ENCODE measurements at regions not wholly inside any gene's neighbourhood (a gene's known extent, or its start where the extent isn't known, plus 50 kb on each side); places are given as distances from the start of the nearest gene placed in this dataset.

DNA sequence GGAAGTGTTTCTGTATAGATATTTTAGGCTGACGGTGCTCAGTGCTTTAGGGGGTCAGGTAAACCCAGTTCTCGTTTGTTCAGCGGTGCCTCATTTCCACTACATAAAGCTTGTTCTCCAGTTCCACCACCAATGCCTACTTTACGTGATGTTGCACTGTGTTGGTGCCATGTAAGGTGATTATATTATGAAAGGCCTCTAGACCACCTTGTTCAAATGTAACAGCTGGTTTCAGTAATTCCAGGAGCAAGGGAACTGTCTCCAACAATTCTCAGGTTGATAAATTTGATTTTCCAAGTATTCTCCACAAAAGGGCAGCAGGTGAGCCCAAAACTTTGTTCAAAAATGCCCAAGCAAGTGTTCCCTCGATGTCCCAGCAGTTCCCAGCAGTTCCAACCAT is 83.7 kb upstream of the SEPTIN5 start:
- H3K4me3 ChIP-seq (ENCODE audit: low read depth, low read length), result no peak overlapping the region
- no peak for DNase-seq (ENCODE audit: low read depth)
- TF ChIP-seq, protein P1, sequence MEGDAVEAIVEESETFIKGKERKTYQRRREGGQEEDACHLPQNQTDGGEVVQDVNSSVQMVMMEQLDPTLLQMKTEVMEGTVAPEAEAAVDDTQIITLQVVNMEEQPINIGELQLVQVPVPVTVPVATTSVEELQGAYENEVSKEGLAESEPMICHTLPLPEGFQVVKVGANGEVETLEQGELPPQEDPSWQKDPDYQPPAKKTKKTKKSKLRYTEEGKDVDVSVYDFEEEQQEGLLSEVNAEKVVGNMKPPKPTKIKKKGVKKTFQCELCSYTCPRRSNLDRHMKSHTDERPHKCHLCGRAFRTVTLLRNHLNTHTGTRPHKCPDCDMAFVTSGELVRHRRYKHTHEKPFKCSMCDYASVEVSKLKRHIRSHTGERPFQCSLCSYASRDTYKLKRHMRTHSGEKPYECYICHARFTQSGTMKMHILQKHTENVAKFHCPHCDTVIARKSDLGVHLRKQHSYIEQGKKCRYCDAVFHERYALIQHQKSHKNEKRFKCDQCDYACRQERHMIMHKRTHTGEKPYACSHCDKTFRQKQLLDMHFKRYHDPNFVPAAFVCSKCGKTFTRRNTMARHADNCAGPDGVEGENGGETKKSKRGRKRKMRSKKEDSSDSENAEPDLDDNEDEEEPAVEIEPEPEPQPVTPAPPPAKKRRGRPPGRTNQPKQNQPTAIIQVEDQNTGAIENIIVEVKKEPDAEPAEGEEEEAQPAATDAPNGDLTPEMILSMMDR (conservative IDR thresholded peaks at IDR 0.05; ENCODE audit: low read depth, low read length), result no peak

DNA sequence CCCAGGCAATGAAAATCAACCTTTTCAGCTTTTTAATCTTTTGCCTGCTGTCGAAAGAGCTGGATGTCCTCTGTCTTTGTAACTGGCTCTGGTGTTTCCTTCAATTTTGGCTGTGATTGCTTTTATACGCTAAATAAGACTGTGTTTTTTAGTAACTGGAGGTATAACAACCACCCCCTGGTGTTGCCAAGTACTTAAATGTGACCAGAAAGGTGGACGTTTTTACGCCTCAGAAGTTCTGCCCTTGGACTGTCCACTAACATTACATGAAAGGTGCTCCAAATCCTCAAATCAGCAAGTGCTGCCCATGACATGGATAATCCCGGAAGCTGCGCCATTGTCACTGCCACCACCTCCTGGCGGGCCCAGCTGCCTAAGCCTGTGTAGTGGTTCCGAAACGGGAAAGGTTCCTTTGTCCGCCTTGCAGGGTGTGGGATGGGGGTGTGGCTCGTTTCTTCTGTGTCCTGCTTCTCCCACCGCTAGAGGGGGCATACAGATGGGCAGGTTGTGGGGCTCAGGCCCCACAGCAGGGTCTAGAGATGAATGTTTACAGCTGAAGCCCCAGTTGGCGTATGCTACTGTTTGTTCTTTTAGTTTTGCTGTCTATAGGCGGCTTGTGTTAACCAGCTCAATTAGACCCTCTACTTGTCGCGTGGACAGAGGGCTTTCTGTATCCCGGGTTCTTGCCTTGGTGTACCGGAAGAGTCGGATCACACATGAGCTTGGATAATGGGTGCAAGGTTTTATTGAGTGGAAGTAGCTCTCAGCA is 82.2 kb upstream of the SEPTIN5 start:
- DNase-seq (ENCODE audit: low read depth), result peak; percentile 48
- TF ChIP-seq, protein P1 (conservative IDR thresholded peaks at IDR 0.05; ENCODE audit: low read depth, low read length), result peak; percentile 75
- H3K4me3 ChIP-seq (ENCODE audit: low read depth, low read length), result no peak overlapping the region

DNA sequence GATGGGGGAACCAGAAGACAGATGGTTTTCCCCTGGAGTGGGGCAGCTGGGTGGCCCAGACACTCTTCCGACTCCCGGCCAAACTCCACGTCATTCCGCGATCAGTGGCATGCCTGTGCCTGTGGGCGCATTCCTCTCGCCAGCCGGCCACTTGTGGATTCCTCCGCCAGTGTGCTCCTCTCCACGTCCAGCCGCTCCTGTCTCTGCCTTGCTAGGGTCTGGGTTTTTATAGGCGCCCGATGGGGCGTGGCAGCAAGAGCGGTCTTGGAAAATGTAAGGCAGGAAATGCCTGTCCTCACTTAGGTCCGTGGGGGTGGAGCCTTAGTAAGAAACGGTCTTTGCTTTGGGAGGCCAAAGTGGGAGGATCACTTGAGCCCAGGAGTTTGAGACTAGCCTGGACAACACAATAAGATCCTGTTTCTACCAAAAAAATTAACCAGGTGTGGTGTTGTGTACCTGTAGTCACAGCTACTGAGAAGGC is 81.6 kb upstream of the SEPTIN5 start:
- TF ChIP-seq, protein P1 (conservative IDR thresholded peaks at IDR 0.05; ENCODE audit: low read depth, low read length), result no peak
- no peak overlapping the region for H3K4me3 ChIP-seq (ENCODE audit: low read depth, low read length)
- DNase-seq (ENCODE audit: low read depth), result no peak

DNA sequence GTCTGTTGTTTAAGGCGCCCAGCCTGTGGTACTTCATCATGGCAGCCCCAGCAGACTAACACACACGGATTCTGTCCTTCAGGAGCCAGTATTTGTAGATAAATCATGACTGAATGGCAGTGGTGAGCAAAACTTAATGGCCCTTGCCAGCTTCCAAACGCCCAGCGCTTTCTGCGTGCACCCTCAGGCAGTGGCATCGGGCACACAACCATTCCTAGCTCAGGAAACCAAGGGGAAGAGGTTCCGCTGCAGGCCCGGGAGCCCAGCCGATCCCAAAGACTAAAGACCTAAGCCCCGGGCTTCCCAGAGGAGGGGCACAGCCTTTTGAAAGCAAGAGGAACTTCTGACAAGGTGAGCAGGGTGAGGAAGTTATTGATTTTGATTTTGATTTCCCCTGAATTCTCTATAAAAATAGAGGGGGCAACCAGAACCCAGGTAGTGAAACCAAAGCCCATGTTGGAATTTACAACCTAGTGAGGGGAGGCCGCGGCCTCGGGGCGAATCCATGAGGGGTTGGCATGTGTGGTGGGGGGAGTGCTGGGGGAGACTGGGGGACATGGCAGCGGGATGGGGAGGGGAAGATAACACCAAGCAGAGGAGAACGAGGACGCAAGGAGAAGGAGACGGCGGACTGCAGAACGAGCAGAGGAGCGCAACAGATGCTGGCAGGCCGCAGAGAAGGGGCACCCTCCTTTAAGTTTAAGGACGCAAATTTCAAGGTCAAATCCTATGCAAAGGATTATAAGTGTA is 79.9 kb upstream of the SEPTIN5 start:
- no peak for DNase-seq (ENCODE audit: low read depth)
- TF ChIP-seq, protein P1 (conservative IDR thresholded peaks at IDR 0.05; ENCODE audit: low read depth, low read length), result no peak
- no peak overlapping the region for H3K4me3 ChIP-seq (ENCODE audit: low read depth, low read length)

DNA sequence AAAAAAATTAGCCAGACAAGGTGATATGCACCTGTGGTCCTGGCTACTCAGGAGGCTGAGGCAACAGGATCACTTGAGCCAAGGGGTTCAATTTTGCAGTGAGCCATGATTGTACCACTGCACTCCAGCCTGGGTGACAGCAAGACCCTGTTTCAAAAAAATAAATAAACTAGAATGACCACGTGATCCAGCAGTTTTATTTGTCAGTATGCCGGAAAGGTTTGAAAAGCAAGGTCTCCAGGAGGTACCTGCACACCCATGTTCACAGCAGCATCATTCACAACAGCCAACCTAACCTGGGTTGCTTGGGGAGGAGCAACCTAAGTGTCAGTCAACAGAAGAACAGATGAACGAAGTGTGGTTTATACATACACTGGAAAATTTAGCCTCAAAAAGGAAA is 78.7 kb upstream of the SEPTIN5 start:
- H3K4me3 ChIP-seq (ENCODE audit: low read depth, low read length), result no peak overlapping the region
- TF ChIP-seq, protein P1 (conservative IDR thresholded peaks at IDR 0.05; ENCODE audit: low read depth, low read length), result no peak

DNA sequence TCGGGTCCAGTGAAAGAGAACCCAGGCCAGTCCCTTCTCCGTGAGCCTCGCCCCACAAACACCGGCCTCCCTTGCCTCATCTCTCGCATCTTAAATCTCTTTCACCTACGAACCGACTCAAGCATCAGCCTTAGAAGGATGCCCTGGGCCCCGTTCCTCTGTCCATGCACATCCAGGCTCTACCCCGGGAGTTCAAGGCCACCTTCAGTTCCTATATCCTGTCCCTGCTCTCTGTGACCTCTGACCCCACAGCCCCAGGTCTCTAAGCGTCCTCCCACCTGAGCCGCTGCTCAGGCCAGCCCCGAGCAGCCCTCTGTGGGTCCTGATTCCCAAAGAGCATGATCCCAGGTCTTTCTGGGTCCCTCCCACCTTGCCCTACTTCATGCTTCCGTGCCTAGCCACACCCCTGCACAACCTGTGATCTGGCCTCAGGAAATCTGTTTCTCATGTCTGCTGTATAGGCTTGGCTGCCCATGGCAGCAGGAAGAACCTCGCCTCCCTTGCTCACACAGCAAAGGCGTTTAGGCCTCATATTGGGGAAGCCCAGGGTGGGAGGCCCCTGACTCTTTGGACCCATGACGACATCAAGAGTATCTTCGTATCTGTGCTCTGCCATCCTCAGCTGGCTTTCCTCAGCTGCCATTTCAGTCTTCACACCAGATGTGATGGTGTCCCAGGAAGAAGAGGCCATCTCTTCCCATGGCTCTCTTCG is 77.5 kb upstream of the SEPTIN5 start:
- DNase-seq (ENCODE audit: low read depth), result no peak
- TF ChIP-seq, protein P1 (conservative IDR thresholded peaks at IDR 0.05; ENCODE audit: low read depth, low read length), result no peak
- H3K4me3 ChIP-seq (ENCODE audit: low read depth, low read length), result no peak overlapping the region

More for the DNA sequence above, 78.7 kb upstream of the SEPTIN5 start:
- no peak for DNase-seq (ENCODE audit: low read depth)
